GM21360 (cell line): ENCODE measurements at regions not wholly inside any gene's neighbourhood (a gene's known extent, or its start where the extent isn't known, plus 50 kb on each side); places are given as distances from the start of the nearest gene placed in this dataset.

ENCODE experiments used
- ATAC-seq: cut with Tn5 transposase; IDR thresholded peaks from one replicate; pipeline ENCODE4 v1.9.1; 2021; ENCODE audit warnings: mild to moderate bottlenecking, moderate library complexity; ENCODE audit not compliant: unreplicated experiment

GRCh38 chr2:128622955-128623620 lies 304.4 kb upstream of the HS6ST1 start:
- ATAC-seq: no peak

DNA sequence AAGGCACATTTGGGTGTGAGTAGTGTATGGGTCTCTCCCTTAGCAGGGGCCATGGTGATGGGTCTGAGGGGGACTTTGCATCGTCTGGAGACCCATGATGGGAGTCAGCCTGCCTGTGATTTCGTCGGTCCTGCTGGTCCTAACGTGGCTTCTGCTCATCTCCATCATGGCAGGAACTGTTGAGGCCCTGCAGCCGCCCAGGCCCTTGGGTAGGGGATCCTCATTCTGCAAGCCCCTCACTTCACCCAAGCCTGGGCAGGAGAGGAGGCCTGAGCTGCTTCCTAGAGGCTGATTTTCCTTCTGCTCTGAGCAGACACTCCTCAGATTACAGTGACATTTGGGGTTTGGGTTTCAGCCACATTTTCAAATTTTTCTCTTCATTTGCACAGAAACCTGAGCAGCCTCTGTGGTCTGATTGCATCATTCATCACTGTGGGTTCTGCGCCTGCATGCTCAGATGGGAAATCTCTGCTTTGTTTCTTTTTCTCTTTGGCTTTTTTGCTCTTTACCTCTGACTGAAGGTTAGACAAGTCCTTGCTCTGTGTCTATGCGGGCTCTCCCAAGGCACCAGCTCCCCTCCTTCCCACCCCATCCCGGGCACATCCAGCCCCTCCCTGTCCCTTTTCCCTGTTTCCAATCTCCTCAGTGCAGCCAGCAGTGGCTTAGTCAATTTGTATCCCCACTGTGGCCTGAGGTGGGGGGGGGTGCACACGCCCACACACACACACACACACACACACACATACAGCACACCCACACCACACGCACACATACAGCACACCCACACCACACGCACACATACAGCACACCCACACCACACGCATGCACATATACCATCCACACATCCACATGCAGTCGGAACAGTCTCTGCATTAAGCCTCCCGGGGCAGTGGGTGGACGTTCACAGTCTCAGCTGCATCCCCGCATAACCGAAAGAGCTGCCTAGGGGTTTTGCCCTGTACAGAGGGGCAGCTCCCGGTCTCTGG lies 305.4 kb upstream of the HS6ST1 start:
- ATAC-seq: no peak

- ATAC-seq: no peak
These were observed 306.3 kb upstream of the HS6ST1 start for GRCh38 chr2:128624956-128625355.

GRCh38 chr2:128625421-128625820 lies 306.8 kb upstream of the HS6ST1 start:
- no peak for ATAC-seq

DNA sequence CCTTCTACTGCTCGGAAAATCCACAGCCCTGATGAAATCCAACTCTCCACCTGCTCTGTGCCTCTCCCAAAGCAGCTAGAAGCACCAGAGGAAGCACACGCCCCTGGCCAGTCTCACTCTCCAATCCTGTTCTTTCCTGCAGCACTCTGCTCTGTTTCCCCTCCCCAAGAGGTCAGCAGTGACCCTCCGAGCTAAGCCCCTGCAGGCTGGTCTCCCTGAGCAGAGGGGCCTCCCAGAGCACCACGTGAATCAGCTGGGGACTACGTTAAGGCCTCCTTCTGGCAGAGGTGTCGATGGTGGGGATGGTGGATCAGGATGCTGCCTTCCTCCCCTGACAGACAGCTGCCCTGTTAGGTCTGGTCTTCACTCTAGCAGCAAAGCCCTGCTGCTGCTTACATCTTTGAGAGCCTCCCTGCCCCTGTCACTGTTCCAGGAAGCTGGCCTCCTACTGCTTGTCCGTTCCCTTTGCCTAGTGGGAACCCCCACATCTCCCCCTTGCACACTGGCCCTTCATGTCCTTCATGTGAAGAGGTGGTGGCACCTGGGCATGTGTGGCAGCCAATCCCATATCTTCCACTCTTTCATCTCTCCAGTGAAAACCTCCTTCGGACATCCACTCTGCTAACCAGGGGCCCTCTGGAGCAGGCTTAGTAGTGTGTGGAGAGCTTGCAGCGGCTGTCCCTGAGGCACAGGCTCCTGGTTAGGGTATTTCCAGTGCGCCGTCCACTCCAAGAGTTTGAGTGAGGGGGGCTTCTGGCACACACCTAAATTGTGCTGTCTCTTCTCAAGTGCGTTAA lies 307.5 kb upstream of the HS6ST1 start:
- no peak for ATAC-seq

- ATAC-seq: no peak
These were observed 308.3 kb upstream of the HS6ST1 start for GRCh38 chr2:128626760-128627511.

GRCh38 chr2:128628206-128628605 lies 309.5 kb upstream of the HS6ST1 start:
- no peak for ATAC-seq

GRCh38 chr2:128628996-128629395 lies 310.3 kb upstream of the HS6ST1 start:
- no peak for ATAC-seq

GRCh38 chr2:128630974-128631697 lies 312.5 kb upstream of the HS6ST1 start:
- no peak for ATAC-seq

- ATAC-seq: no peak
These were observed 313.2 kb upstream of the HS6ST1 start for GRCh38 chr2:128631698-128632500.

DNA sequence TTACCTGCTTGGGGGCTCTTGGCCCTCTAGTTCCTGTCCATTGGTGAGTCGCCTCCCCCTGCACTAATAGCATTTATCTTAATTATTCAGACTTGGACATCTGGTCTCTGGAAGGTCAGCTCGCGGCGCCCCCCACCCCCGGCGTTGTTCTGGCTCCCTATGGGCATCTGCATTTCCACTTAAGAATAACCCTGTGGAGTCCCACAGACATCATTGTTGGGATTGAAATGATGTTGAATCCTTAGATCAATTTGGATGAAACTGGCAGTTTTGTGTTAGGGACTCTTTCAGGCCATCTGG lies 313.8 kb upstream of the HS6ST1 start:
- no peak for ATAC-seq

DNA sequence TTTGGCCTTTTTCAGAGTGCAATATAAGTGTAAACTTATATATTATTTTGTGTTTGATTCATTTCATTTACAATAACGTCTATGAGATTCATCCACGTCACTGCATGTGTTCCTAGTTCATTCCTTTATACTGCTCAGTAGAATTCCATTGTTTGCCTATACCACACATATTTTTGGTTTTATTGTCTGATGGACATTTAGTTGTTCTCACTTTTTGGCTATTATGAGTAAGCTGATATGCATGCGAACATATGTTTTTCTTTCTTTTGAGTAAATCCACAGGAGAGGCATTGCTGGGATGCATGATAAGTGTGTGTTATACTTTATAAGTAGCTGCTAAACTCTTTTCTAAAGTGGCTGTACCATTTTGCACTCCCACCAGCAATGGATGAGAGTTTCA lies 314.8 kb upstream of the HS6ST1 start:
- ATAC-seq: no peak

DNA sequence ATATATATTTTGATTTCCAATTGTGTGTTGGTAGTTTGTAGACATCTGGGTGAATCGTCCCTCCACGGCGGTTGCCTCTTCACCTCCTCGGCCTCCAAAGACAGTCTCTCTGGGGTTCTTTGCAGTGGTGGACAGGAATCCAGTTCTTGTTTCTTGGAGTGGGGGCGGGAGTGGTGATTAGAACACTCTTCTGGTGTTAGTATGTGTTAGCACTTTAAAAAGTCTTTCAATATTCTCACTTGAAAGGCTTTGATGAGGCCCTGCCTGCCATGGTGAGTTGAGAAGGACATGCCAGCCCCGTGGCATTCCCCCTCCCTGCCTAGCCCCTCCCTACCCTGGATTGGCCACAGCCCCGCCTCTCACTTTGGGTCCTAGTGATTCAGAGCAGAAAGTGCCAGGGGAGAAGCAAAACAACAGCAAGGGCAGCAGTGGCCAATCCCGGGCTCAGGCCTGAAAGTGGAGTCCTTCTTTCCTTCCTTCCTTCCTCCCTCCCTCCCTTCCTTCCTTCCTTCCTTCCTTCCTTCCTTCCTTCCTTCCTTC lies 316.8 kb upstream of the HS6ST1 start:
- no peak for ATAC-seq

DNA sequence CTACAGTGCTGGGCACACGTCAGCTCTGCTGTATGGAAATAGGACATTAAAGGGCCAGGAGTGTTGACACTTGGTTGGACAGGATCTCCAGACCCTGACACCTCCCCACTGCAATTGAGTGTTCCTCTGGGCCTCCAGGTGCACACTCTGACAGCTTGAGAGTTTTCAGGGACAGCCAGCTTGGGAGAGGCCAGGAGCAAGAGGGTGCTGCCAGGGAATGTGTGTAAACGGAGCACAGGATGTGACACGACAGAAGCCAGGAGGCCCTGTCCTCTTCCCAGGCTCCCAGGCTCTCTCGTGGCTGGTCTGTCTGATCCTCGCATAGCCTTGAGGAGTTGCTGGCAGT lies 318.1 kb upstream of the HS6ST1 start:
- no peak for ATAC-seq

GRCh38 chr2:128637481-128638155 lies 318.9 kb upstream of the HS6ST1 start:
- ATAC-seq: no peak

DNA sequence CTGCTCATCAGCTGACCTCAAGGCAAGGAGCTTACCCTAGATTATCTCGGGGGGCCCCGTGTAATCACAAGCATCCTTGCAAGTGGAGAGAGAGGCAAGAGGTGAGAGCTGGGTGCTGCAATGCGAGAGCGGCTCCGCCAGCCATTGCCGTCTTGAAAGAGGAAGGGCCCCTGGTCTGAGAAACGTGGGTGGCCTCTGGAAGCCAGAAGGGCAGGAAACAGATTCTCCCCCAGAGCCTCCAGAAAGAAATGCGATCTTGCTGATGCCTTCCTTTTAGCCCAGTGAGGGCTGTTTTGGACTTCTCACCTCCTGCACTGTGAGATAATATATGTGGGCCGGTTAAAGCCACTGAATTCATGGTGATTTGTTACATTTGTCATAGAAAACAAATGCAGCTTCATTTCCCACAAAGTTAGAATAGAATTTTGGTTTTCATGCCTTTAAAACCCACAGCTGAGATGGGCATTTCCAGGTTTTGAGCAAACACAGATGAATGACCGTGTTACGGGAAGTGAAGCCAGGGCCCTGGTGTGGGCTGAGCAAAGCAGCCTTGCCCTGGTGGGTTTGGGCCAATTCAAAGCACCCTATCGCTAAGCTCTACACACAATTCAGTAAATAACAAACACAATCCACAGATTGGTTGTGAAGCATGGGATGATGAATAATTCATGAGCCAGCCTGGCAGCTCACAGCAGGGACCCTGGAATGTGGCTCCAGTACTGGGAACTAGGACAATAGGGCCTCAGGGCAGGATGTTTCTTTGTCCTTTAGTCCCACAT lies 319.9 kb upstream of the HS6ST1 start:
- no peak for ATAC-seq

GRCh38 chr2:128639120-128639477 lies 320.4 kb upstream of the HS6ST1 start:
- no peak for ATAC-seq

DNA sequence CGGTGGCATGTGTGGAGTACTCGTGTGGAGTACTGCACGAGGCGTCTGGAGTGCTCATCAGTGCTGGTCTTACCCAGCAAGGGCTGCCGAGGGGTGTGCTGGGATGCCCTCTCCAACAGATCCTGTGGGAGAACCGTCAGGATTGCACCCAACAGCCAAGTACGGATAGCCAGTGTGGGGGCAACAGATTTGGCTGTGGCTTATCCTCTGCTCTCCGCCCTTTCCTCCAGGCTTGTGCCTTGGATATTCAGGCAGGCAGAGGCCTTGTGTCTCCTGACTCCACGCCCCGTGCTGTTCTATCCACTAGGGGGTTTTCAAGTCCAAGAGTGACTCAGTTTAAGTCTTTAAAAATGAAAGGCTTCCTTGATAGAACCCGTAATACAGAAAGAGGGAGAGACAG lies 321.0 kb upstream of the HS6ST1 start:
- no peak for ATAC-seq
